GM21526 (cell line): ENCODE measurements at regions not wholly inside any gene's neighbourhood (a gene's known extent, or its start where the extent isn't known, plus 50 kb on each side); places are given as distances from the start of the nearest gene placed in this dataset.
"Not testable (repeated sequence)": the region's sequence is repeated elsewhere in the genome, so short reads cannot be mapped to it uniquely, and the experiment has no call there.

ENCODE experiments used
- ATAC-seq: cut with Tn5 transposase; IDR thresholded peaks from one replicate; pipeline ENCODE4 v1.9.1; 2021; ENCODE audit warnings: moderate library complexity; ENCODE audit not compliant: unreplicated experiment, low FRiP score

DNA sequence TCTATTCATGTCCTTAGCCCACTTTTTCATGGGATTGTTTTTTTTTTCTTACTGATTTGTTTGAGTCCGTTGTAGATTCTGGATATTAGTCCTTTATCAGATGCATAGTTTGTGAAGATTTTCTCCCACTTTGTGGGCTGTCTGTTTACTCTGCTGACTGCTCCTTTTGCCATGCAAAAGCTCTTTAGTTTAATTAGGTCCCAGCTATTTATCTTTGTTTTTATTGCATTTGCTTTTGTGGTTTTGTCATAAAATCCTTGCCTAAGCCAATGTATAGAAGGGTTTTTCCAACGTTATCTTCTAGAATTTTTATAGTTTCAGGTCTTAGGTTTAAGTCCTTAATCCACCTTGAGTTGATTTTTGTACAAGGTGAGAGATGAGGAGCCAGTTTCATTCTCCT is 358.9 kb downstream of the ADAMTS20 start:
- ATAC-seq: not testable (repeated sequence)

- not testable (repeated sequence) for ATAC-seq
Measured at GRCh38 chr12:43192442-43192841, 359.6 kb downstream of the ADAMTS20 start.

- no peak for ATAC-seq
Measured at GRCh38 chr12:43180242-43180641, 371.8 kb downstream of the ADAMTS20 start.

- ATAC-seq: no peak
Measured at GRCh38 chr12:43179486-43179885, 372.5 kb downstream of the ADAMTS20 start.

DNA sequence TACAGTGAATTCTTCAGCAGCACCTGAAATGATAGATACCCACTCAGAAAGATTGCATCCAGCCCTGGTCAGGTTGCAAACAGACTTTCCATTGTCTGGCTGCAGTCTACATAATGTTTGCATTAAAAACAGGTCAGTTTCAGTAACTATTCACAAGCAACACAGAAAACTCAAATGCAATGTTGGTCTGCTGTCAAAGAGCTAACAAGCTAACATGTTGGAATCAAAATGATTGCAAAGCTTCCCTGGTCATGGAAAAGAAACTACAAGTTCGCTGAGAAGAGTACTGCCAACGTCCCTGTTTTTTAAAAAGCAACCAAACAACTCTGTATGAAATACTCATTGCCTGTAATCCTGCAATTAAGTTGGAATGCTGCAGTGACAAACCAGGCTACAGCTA is 374.7 kb downstream of the ADAMTS20 start:
- no peak for ATAC-seq

- no peak for ATAC-seq
Measured at GRCh38 chr12:43169115-43169681, 382.8 kb downstream of the ADAMTS20 start.

- no peak for ATAC-seq
Measured at GRCh38 chr12:43167691-43168090, 384.3 kb downstream of the ADAMTS20 start.

DNA sequence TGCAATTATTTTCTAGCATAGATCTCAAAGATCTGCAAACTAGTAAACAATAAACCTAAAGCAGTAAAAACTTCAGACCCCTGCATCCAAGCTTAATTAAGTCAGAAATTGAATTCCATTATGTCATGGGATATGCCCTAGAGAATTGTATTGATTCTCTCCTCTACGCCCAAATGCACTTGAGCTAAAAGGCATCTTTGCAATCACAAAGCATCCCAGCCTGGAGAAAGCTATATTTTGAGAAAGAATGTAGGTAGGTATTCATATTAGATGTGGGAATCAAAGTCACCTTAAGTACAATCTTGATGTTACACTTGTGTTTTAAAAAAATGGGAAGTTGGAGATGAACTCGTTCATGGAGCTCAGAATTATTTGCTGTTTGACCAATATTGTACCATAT is 386.7 kb downstream of the ADAMTS20 start:
- no peak for ATAC-seq

DNA sequence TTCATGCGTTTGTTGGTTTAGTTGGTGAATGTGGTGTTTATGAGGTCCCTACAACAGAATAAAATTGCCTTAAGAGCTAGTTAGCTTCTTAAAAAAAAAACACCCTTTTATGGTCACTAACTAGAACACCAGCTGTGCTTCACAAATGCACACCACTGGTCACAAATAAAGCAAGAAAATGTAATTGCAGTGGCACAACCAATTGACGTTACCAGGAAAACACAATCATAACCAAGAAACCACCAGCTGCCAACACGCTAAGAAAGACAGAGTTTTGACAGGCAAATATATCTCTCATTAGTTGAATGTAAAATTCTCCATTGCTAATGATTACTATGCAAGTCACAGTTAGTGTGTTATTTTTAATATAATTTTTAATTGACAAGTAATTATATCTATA is 389.9 kb downstream of the ADAMTS20 start:
- no peak for ATAC-seq

- ATAC-seq: no peak
Measured at GRCh38 chr12:43159506-43159905, 392.5 kb downstream of the ADAMTS20 start.

DNA sequence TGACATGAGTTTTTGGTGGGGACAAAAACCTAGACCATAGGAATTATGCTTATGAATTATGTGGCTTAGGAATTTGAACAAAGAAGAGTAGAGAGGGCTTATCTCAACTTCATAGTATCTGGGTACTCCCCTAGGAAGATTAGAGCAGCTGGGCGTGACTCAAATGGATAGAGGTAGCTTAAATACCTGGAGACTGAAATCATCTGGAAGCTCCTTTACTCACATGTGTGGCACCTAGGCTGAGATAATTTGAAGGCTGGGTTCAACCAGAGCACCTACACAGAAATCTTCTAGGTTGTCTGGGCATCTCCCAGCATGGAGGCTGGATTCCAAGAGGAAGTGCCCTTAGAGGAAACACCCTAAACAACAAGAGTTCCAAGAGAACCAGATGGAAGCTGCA is 393.9 kb downstream of the ADAMTS20 start:
- no peak for ATAC-seq

- no peak for ATAC-seq
Measured at GRCh38 chr12:43155376-43155775, 396.6 kb downstream of the ADAMTS20 start.

- ATAC-seq: no peak
Measured at GRCh38 chr12:43154498-43155045, 397.4 kb downstream of the ADAMTS20 start.

GRCh38 chr12:43151441-43151981 is 400.5 kb downstream of the ADAMTS20 start:
- no peak for ATAC-seq

DNA sequence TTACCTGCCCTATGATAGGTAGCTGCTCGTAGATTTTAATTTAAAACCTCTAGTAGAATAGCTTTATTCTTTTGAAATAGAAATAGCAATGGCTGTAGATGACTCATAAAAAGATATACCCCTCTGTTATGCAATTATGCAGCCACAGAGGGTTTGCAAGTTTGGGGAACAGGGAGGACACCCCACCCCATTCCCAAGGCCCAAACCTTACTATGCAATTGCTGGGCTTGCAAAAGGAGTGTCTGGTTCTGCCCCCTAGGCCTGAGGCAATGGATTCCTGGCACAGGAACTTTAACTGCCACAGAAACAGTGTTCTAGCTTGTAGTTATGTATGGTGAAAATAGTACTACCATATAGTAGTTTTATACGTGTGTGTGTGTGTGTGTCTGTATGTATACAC is 403.3 kb downstream of the ADAMTS20 start:
- ATAC-seq: no peak

GRCh38 chr12:43147878-43148277 is 404.1 kb downstream of the ADAMTS20 start:
- ATAC-seq: no peak

DNA sequence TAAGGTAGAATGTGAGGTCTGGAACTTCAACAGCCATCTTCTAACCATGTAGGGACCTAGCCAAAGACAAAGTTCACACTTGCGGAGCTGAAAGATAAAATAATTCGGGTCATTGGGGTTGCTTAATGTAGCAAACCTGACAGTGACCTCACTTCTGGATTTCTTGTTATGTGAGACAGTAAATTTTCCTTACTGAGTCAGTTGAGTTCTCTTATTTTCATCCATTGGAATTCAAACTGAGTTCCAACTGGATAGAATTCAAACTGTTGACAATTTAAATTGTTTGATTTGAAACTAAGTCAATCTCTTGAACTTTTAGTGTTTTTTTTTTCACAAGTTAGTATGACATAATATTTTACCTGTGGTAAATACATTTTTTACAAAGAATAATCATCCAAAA is 406.5 kb downstream of the ADAMTS20 start:
- ATAC-seq: no peak

DNA sequence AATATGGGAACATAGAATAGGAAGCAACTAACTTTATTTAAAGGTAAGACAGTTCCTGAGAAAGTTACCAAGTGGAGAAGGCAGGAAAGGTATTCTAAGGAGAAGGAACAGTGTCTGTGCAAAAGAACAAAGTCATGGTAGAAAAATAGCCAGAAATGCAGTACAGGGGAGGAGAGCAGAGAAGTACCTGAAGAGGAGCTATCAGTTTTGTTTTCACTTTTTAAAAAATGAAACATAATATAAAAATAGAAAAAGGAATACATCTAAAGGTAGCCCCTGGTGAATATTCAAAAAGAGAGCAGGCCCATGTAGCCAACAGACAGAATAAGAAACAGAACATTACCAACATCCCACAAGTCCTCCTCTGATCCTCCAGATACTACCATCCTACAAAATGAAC is 408.7 kb downstream of the ADAMTS20 start:
- ATAC-seq: no peak

- ATAC-seq: no peak
Measured at GRCh38 chr12:43132291-43132690, 419.7 kb downstream of the ADAMTS20 start.

DNA sequence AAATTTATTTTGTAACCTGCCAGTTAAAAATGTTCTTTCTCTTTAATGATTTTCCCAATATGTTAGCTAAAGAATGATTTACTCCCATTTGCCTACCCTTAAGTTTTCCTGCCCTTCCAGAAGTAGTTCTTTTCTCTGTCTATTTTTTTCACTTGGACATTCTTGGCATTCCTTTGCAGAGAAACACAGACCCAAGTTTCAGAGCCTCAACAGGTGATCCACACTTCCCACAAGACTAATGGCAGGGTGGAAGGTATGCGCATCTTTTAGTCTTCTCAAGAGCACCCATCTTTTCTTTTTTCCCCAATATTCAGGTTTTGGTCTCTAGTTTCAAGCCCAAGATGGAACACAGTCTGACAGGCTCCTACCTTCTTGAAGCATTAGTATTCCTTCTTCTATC is 420.7 kb downstream of the ADAMTS20 start:
- ATAC-seq: no peak

- ATAC-seq: no peak
Measured at GRCh38 chr12:43127886-43128549, 424.0 kb downstream of the ADAMTS20 start.
